ENCODE measurements at regions not wholly inside any gene's neighbourhood (a gene's known extent, or its start where the extent isn't known, plus 50 kb on each side); places are given as distances from the start of the nearest gene placed in this dataset.
"Not testable (repeated sequence)": the region's sequence is repeated elsewhere in the genome, so short reads cannot be mapped to it uniquely, and the experiment has no call there.

DNA sequence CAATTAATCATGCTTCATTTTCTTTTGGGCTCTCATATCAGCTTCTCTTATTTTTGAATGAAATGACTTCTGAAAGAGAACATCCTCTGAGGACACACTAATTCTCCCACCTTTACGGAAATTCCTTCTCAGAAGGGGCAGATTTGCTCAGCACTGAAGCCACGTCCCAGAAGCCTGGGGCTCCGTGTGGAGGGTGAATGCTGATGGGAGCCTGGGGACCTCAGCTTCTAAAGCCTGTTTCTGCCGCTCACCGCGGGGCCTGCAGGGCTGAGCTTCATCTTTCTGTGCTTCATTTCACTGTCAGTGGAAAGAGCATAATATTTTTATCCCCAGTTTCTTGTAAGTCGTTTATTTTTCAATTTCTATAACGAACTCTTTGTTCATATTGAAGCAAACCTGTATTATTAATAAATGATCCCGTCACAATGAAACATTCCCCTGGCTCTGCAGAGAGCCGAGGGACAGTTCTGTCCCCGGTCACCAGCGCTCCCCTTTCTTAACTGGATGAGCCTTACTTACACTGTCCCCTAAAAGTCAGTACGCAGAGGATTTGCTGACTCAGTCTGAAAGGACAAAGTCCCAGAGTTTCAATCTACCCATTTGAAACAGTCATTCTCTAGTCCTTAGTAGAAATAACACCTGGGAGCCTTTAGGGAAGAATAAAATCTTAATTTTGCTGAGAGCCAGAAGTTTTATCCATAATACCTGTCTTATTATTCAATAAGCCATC, 364.6 kb upstream of the FAT1 start:
- DNase-seq (ENCODE audit: insufficient read length, low spot score) (no peak), FAIRE-seq (no peak)
- no peak for TF ChIP-seq POLR2A (IDR thresholded peaks at IDR 0.05; ENCODE audit: low read depth, low read length)

GRCh38 chr4:187090401-187090800, 366.7 kb upstream of the FAT1 start:
- DNase-seq (ENCODE audit: insufficient read length, low spot score) (no peak), FAIRE-seq (no peak)

GRCh38 chr4:187090832-187091231, 367.2 kb upstream of the FAT1 start:
- DNase-seq (ENCODE audit: insufficient read length, low spot score); FAIRE-seq: not testable (repeated sequence)

More at GRCh38 chr4:187090401-187090800, 366.7 kb upstream of the FAT1 start:
- no peak for TF ChIP-seq POLR2A (IDR thresholded peaks at IDR 0.05; ENCODE audit: low read depth, low read length)

DNA sequence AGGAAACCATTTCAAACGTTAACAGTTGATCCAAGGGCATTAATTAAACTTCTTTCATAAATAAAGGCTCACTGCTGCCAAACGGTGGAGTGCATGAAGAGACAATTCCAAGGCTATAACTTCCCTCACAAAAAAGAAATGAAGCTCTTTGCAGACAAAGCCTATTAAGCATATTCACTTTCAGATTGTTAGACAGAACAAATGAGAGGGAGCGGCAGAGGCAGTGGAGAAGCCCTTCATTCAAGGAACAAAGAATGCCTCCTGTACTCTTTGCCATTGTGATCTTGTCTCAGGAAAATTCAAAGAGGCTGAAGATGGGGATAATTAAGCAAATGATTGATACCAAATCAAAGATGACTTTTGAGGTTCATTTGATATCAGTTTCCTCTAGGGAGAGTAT, 370.5 kb upstream of the FAT1 start:
- DNase-seq (ENCODE audit: insufficient read length, low spot score) = no peak
- no peak for TF ChIP-seq POLR2A (IDR thresholded peaks at IDR 0.05; ENCODE audit: low read depth, low read length)
- FAIRE-seq = no peak

DNA sequence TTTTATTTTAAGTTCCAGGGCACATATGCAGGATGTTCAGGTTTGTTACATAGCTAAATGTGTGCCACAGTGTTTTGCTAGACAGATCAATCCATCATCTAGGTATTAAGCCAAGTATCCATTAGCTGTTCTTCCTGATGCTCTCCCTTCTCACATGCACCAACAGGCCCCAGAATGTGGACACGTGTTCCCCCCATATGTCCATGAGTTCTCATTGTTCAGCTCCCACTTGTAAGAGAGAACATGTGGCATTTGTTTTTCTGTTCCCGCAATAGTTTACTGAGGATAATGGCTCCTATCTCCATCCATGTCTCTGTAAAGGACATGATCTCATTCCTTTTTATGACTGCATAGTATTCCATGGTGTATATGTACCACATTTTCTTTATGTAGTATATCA, 374.8 kb upstream of the FAT1 start:
- DNase-seq (ENCODE audit: insufficient read length, low spot score) (no peak), FAIRE-seq (no peak)
- no peak for TF ChIP-seq POLR2A (IDR thresholded peaks at IDR 0.05; ENCODE audit: low read depth, low read length)

GRCh38 chr4:187103351-187103750, 379.7 kb upstream of the FAT1 start:
- no peak for TF ChIP-seq POLR2A (IDR thresholded peaks at IDR 0.05; ENCODE audit: low read depth, low read length)
- no peak for DNase-seq (ENCODE audit: insufficient read length, low spot score)
- no peak for FAIRE-seq

DNA sequence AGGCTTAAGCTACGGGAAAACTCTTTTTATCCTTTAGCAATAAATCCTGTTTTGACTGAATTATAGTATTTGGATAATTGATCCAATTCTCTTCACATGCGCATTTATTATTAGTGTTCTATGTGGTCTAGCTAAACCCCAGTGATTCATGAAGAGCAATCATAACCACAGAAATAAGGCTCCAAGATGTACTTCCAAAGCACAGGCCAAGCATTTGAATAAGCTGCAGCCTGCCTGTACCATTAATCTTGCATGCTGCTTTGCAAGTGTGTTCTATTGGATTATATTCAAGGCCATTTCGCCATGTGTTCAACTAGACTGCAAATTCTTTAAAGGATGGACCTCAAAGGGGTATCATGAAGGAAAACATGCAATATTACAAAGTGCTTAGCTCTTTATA, 385.2 kb upstream of the FAT1 start:
- FAIRE-seq (no peak), DNase-seq (ENCODE audit: insufficient read length, low spot score) (no peak)
- no peak for TF ChIP-seq POLR2A (IDR thresholded peaks at IDR 0.05; ENCODE audit: low read depth, low read length)

- no peak for TF ChIP-seq POLR2A (IDR thresholded peaks at IDR 0.05; ENCODE audit: low read depth, low read length)
- FAIRE-seq (no peak), DNase-seq (ENCODE audit: insufficient read length, low spot score) (no peak)
Observed at GRCh38 chr4:187109636-187110035, 386.0 kb upstream of the FAT1 start.

DNA sequence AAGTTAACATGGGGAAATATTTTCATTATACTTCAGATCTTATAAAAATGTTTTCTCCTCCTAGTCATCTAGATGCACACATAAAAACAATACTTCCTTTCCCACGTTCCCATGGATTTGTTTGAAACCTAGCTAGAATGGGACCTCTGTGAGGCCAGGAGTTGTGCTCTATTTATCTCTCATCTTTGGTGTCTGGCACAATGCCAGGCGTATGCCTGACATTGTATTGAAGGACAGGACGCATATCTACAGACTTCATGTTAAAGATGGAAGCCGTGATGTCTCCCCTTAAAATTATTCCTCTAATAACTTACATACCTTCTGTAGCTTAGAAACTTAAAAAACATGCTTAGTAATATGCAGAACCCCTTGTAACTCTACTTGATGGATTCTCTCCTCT, 394.5 kb upstream of the FAT1 start:
- FAIRE-seq (no peak), DNase-seq (ENCODE audit: insufficient read length, low spot score) (no peak)
- TF ChIP-seq POLR2A (IDR thresholded peaks at IDR 0.05; ENCODE audit: low read depth, low read length) = no peak

GRCh38 chr4:187118602-187119120, 395.0 kb upstream of the FAT1 start:
- FAIRE-seq (no peak), DNase-seq (ENCODE audit: insufficient read length, low spot score) (no peak)
- no peak for TF ChIP-seq POLR2A (IDR thresholded peaks at IDR 0.05; ENCODE audit: low read depth, low read length)

- no peak for DNase-seq (ENCODE audit: insufficient read length, low spot score)
- no peak for TF ChIP-seq POLR2A (IDR thresholded peaks at IDR 0.05; ENCODE audit: low read depth, low read length)
- FAIRE-seq = no peak
Observed at GRCh38 chr4:187124331-187124730, 400.7 kb upstream of the FAT1 start.

- no peak for TF ChIP-seq POLR2A (IDR thresholded peaks at IDR 0.05; ENCODE audit: low read depth, low read length)
- DNase-seq (ENCODE audit: insufficient read length, low spot score) (no peak), FAIRE-seq (no peak)
Observed at GRCh38 chr4:187125062-187125461, 401.4 kb upstream of the FAT1 start.

DNA sequence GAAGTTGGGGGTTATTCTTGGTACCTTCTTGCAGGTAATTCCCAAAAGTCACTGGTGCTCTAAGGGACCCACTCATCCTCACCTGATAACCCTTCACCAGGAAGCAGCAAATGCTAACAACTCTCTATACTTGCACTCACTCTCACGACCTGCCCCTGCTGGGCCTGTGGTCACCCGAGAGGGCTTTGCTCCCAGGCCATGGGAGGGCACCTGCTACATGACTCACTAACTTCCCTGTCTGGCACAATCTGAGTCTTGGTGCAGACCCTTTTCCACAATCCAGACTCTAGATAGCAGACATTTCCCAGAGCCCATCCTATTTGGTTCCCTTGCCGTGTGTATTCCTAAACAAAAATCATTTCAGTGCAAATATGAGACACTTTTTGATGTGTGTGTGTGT, 403.8 kb upstream of the FAT1 start:
- FAIRE-seq = no peak
- DNase-seq (ENCODE audit: insufficient read length, low spot score) = no peak
- TF ChIP-seq POLR2A (IDR thresholded peaks at IDR 0.05; ENCODE audit: low read depth, low read length) = no peak

DNA sequence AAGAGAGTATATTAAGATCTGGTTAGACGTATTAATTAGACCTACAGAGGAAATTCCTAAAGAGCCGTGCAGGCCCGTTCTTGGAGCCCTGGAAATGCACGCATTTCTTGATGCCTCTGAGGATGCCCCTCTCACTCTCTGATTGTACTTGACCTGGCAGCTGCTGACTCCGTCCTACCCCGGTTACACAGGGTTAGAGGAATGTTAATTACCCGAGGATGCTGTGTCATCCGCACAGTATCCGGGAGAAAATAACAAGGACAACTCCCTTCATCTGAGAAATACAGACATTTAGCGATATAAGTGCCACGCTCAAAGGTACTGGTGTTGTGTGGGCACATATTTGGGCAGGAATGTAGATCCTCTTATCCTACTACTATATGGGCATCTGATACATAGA, 404.6 kb upstream of the FAT1 start:
- DNase-seq (ENCODE audit: insufficient read length, low spot score) = peak; percentile 42
- no peak for TF ChIP-seq POLR2A (IDR thresholded peaks at IDR 0.05; ENCODE audit: low read depth, low read length)
- no peak for FAIRE-seq

DNA sequence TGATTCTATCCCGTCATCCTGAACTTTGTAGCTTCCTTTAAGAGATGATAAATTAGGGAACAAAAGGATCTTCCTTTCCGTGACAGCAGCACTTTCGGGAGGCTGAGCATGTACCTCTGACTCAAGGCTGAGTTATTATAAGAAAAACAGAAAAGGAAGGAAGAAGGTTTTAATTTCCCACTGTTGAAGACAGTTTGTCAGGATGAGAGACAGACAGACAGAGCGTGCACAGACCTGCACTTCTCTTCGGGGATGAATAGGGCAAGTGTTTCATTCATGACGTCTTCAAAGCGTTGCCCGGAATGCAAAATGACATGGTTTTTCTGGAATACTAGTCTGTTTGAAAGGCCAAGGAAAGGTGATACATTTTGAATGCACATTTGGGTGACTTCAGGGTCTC, 405.3 kb upstream of the FAT1 start:
- DNase-seq (ENCODE audit: insufficient read length, low spot score) (no peak), FAIRE-seq (no peak)
- TF ChIP-seq POLR2A (IDR thresholded peaks at IDR 0.05; ENCODE audit: low read depth, low read length) = no peak

- DNase-seq (ENCODE audit: insufficient read length, low spot score); FAIRE-seq: not testable (repeated sequence)
Observed at GRCh38 chr4:187131826-187132225, 408.2 kb upstream of the FAT1 start.
